ENCODE measurements at regions not wholly inside any gene's neighbourhood (a gene's known extent, or its start where the extent isn't known, plus 50 kb on each side); places are given as distances from the start of the nearest gene placed in this dataset.
"Not testable (repeated sequence)": the region's sequence is repeated elsewhere in the genome, so short reads cannot be mapped to it uniquely, and the experiment has no call there.

DNA sequence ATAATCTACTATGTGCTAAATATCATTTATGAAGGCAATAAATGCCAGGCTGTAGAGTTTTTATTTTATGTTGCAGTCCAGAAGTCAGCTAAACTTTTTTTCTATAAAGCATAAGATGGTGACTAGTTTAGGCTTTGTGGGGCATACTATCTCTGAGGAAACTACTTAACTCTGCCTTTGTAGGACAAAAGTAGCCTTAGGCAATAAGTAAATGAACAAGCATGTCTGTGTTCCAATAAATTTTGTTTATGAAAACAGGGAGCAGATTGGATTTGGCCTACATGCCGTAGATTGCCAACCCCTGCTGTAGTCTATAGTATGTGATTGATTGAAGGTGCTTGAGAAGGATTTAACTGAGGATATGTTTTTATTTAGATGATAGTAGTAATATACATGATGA, 502.5 kb upstream of the NAALADL2 start:
- DNase-seq (ENCODE audit: extremely low spot score, unreplicated experiment): no peak
- H3K27me3 Mint-ChIP-seq (ENCODE audit: unreplicated experiment): no peaks in the 10 kb centered on the region
- H3K36me3 Mint-ChIP-seq (ENCODE audit: unreplicated experiment): no peaks in the 10 kb centered on the region
- no peak overlapping the region for H3K27ac Mint-ChIP-seq (ENCODE audit: unreplicated experiment)
- H3K4me1 Mint-ChIP-seq (ENCODE audit: unreplicated experiment): peaks cover 6% of the 10 kb centered on the region
- no peak for TF ChIP-seq CTCF (IDR thresholded peaks at IDR 0.05)
- H3K9me3 Mint-ChIP-seq (ENCODE audit: unreplicated experiment): peaks cover 4% of the 10 kb centered on the region
- no peak overlapping the region for H3K4me3 Mint-ChIP-seq (ENCODE audit: unreplicated experiment)

DNA sequence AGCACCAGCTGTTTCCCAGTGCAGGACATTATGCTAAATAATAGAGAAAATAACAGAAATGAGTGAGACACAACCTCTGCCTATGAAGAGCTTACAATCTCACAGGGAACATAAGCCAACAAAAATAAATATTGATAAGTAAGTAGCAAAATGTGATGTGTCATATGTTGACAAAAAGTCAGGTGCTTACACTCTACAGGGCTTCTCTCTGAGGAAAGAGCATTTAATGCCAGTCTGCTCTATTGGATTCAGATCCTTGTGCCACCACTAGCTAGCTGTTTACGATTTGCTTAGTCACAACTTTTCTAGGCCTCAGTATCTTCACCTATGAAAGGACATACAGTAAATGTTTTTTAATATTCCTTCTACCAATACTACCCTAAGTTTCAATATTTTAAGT, 500.9 kb upstream of the NAALADL2 start:
- H3K4me1 Mint-ChIP-seq (ENCODE audit: unreplicated experiment): peaks cover 8% of the 10 kb centered on the region
- no peak overlapping the region for H3K27ac Mint-ChIP-seq (ENCODE audit: unreplicated experiment)
- no peaks in the 10 kb centered on the region for H3K36me3 Mint-ChIP-seq (ENCODE audit: unreplicated experiment)
- no peak overlapping the region for H3K4me3 Mint-ChIP-seq (ENCODE audit: unreplicated experiment)
- no peak for TF ChIP-seq CTCF (IDR thresholded peaks at IDR 0.05)
- DNase-seq (ENCODE audit: extremely low spot score, unreplicated experiment): no peak
- no peaks in the 10 kb centered on the region for H3K27me3 Mint-ChIP-seq (ENCODE audit: unreplicated experiment)
- H3K9me3 Mint-ChIP-seq (ENCODE audit: unreplicated experiment): no peaks in the 10 kb centered on the region

DNA sequence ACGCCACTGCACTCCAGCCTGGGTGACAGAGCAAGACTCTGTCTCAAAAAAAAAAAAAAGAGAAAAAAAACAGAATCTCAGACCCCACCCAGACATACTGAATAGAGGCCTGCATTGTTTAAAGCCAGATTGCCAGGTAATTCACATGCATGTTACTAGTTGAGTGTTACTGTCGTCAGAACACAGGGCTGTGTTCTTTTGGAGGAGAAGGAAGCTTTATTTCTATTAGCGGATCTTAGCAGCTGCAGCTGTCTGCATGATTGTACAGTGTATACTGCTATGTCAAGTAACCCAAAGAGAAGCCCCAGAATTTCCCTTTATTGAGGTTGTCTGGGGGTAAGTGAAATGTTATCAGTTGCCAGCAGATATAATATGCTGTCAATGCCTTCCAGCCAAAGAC, 496.6 kb upstream of the NAALADL2 start:
- peaks cover 8% of the 10 kb centered on the region for H3K4me1 Mint-ChIP-seq (ENCODE audit: unreplicated experiment)
- no peak overlapping the region for H3K4me3 Mint-ChIP-seq (ENCODE audit: unreplicated experiment)
- DNase-seq (ENCODE audit: extremely low spot score, unreplicated experiment): no peak
- no peak for TF ChIP-seq CTCF (IDR thresholded peaks at IDR 0.05)
- H3K27ac Mint-ChIP-seq (ENCODE audit: unreplicated experiment): no peak overlapping the region
- H3K9me3 Mint-ChIP-seq (ENCODE audit: unreplicated experiment): no peaks in the 10 kb centered on the region
- no peaks in the 10 kb centered on the region for H3K27me3 Mint-ChIP-seq (ENCODE audit: unreplicated experiment)
- H3K36me3 Mint-ChIP-seq (ENCODE audit: unreplicated experiment): no peaks in the 10 kb centered on the region

GRCh38 chr3:174363256-174363655, 495.9 kb upstream of the NAALADL2 start:
- peaks cover under 1% of the 10 kb centered on the region for H3K36me3 Mint-ChIP-seq (ENCODE audit: unreplicated experiment)
- TF ChIP-seq CTCF (IDR thresholded peaks at IDR 0.05): no peak
- no peaks in the 10 kb centered on the region for H3K9me3 Mint-ChIP-seq (ENCODE audit: unreplicated experiment)
- no peaks in the 10 kb centered on the region for H3K27me3 Mint-ChIP-seq (ENCODE audit: unreplicated experiment)
- no peak overlapping the region for H3K27ac Mint-ChIP-seq (ENCODE audit: unreplicated experiment)
- H3K4me1 Mint-ChIP-seq (ENCODE audit: unreplicated experiment): peaks cover 8% of the 10 kb centered on the region
- DNase-seq (ENCODE audit: extremely low spot score, unreplicated experiment): no peak
- no peak overlapping the region for H3K4me3 Mint-ChIP-seq (ENCODE audit: unreplicated experiment)

GRCh38 chr3:174365796-174366195, 493.3 kb upstream of the NAALADL2 start:
- TF ChIP-seq CTCF (IDR thresholded peaks at IDR 0.05): no peak

GRCh38 chr3:174366904-174367303, 492.2 kb upstream of the NAALADL2 start:
- not testable (repeated sequence) for H3K27me3 Mint-ChIP-seq (ENCODE audit: unreplicated experiment); H3K36me3 Mint-ChIP-seq (ENCODE audit: unreplicated experiment); DNase-seq (ENCODE audit: extremely low spot score, unreplicated experiment); H3K4me3 Mint-ChIP-seq (ENCODE audit: unreplicated experiment); H3K4me1 Mint-ChIP-seq (ENCODE audit: unreplicated experiment); H3K27ac Mint-ChIP-seq (ENCODE audit: unreplicated experiment)
- H3K9me3 Mint-ChIP-seq (ENCODE audit: unreplicated experiment): peaks cover 13% of the 10 kb centered on the region

More at GRCh38 chr3:174365796-174366195, 493.3 kb upstream of the NAALADL2 start:
- no peak for DNase-seq (ENCODE audit: extremely low spot score, unreplicated experiment)
- no peak overlapping the region for H3K4me3 Mint-ChIP-seq (ENCODE audit: unreplicated experiment)
- H3K27ac Mint-ChIP-seq (ENCODE audit: unreplicated experiment): no peak overlapping the region
- no peaks in the 10 kb centered on the region for H3K27me3 Mint-ChIP-seq (ENCODE audit: unreplicated experiment)
- H3K9me3 Mint-ChIP-seq (ENCODE audit: unreplicated experiment): peaks cover 11% of the 10 kb centered on the region
- H3K36me3 Mint-ChIP-seq (ENCODE audit: unreplicated experiment): peaks cover 4% of the 10 kb centered on the region
- H3K4me1 Mint-ChIP-seq (ENCODE audit: unreplicated experiment): peaks cover 8% of the 10 kb centered on the region
